ENCODE measurements at regions not wholly inside any gene's neighbourhood (a gene's known extent, or its start where the extent isn't known, plus 50 kb on each side); places are given as distances from the start of the nearest gene placed in this dataset.

GRCh38 chr5:119304439-119305211, 51.2 kb upstream of the TNFAIP8 start:
- no peak overlapping the region for H3K27ac Mint-ChIP-seq
- no peak for TF ChIP-seq CTCF (conservative IDR thresholded peaks at IDR 0.05)
- Histone ChIP-seq H3K36me3 (ENCODE audit: control insufficient read depth, insufficient read depth, low read length) (peaks cover 14% of the 10 kb centered on the region), H3K4me1 (ENCODE audit: control insufficient read depth, insufficient read depth, low read length) (peaks cover 6% of the 10 kb centered on the region), H3K4me3 (ENCODE audit: low read length) (no peak overlapping the region), H3K27ac (ENCODE audit: low read depth, low read length) (no peak overlapping the region), H3K27me3 (ENCODE audit: control insufficient read depth, insufficient read depth, low read length, poor library complexity, severe bottlenecking) (no peaks in the 10 kb centered on the region), H3K9me3 (ENCODE audit: control insufficient read depth, low read length) (peaks cover 14% of the 10 kb centered on the region), H3K9ac (ENCODE audit: extremely low read depth, low read length, poor library complexity, severe bottlenecking) (no peak overlapping the region)
- H3K9me3 Mint-ChIP-seq: peaks cover 17% of the 10 kb centered on the region
- H3K36me3 Mint-ChIP-seq (ENCODE audit: low read depth): peaks cover 22% of the 10 kb centered on the region
- H3K4me1 Mint-ChIP-seq: peaks cover 17% of the 10 kb centered on the region
- no peak for DNase-seq
- WGBS, 2 experiments (ENCODE audit: insufficient coverage in 1 of 2, insufficient read length in 1 of 2): 89 to 90% methylated on average over 2 of the region's 2 CpGs
- no peak overlapping the region for H3K4me3 Mint-ChIP-seq
- no peaks in the 10 kb centered on the region for H3K27me3 Mint-ChIP-seq (ENCODE audit: insufficient read depth)
